Activated CD4-positive, alpha-beta T cell treated with anti-CD3 and anti-CD28 coated beads, Interleukin-2, amount 50 U/mL, for 1 hour (primary cell): ENCODE measurements at regions not wholly inside any gene's neighbourhood (a gene's known extent, or its start where the extent isn't known, plus 50 kb on each side); places are given as distances from the start of the nearest gene placed in this dataset.
"Not testable (repeated sequence)": the region's sequence is repeated elsewhere in the genome, so short reads cannot be mapped to it uniquely, and the experiment has no call there.

Experiments
- DNase-seq: peaks from one replicate; pipeline ENCODE4 v3.0.0-alpha.2; 2020

GRCh38 chr13:90664200-90664599, 683.3 kb upstream of the MIR17HG start:
- DNase-seq = not testable (repeated sequence)

GRCh38 chr13:90673746-90674145, 673.7 kb upstream of the MIR17HG start:
- DNase-seq = no peak

- DNase-seq = no peak
These were observed 672.4 kb upstream of the MIR17HG start for GRCh38 chr13:90675129-90675528.

GRCh38 chr13:90680826-90681225, 666.7 kb upstream of the MIR17HG start:
- no peak for DNase-seq

GRCh38 chr13:90683711-90684131, 663.8 kb upstream of the MIR17HG start:
- no peak for DNase-seq

GRCh38 chr13:90686442-90686841, 661.0 kb upstream of the MIR17HG start:
- DNase-seq = no peak

GRCh38 chr13:90689111-90689510, 658.4 kb upstream of the MIR17HG start:
- DNase-seq = no peak

- no peak for DNase-seq
These were observed 656.9 kb upstream of the MIR17HG start for GRCh38 chr13:90690458-90691080.

- no peak for DNase-seq
These were observed 651.2 kb upstream of the MIR17HG start for GRCh38 chr13:90696254-90696653.

- DNase-seq = no peak
These were observed 650.8 kb upstream of the MIR17HG start for GRCh38 chr13:90696656-90697055.

- no peak for DNase-seq
These were observed 647.1 kb upstream of the MIR17HG start for GRCh38 chr13:90700340-90700739.

- DNase-seq = no peak
These were observed 646.2 kb upstream of the MIR17HG start for GRCh38 chr13:90701264-90701663.

- DNase-seq = no peak
These were observed 645.4 kb upstream of the MIR17HG start for GRCh38 chr13:90702050-90702449.

GRCh38 chr13:90706631-90707030, 640.9 kb upstream of the MIR17HG start:
- DNase-seq = no peak

GRCh38 chr13:90708128-90708527, 639.4 kb upstream of the MIR17HG start:
- DNase-seq = no peak

- DNase-seq = no peak
These were observed 638.2 kb upstream of the MIR17HG start for GRCh38 chr13:90709319-90709718.

GRCh38 chr13:90710164-90710759, 637.2 kb upstream of the MIR17HG start:
- DNase-seq = no peak

- DNase-seq = no peak
These were observed 633.9 kb upstream of the MIR17HG start for GRCh38 chr13:90713441-90714133.

- no peak for DNase-seq
These were observed 632.0 kb upstream of the MIR17HG start for GRCh38 chr13:90715485-90715884.

GRCh38 chr13:90717451-90717936, 630.0 kb upstream of the MIR17HG start:
- DNase-seq = no peak

- DNase-seq = no peak
These were observed 628.0 kb upstream of the MIR17HG start for GRCh38 chr13:90719461-90719860.

GRCh38 chr13:90721937-90722336, 625.5 kb upstream of the MIR17HG start:
- no peak for DNase-seq

GRCh38 chr13:90723381-90723780, 624.1 kb upstream of the MIR17HG start:
- no peak for DNase-seq

- DNase-seq = no peak
These were observed 621.1 kb upstream of the MIR17HG start for GRCh38 chr13:90726375-90726774.
